ENCODE measurements at regions not wholly inside any gene's neighbourhood (a gene's known extent, or its start where the extent isn't known, plus 50 kb on each side); places are given as distances from the start of the nearest gene placed in this dataset.

DNA sequence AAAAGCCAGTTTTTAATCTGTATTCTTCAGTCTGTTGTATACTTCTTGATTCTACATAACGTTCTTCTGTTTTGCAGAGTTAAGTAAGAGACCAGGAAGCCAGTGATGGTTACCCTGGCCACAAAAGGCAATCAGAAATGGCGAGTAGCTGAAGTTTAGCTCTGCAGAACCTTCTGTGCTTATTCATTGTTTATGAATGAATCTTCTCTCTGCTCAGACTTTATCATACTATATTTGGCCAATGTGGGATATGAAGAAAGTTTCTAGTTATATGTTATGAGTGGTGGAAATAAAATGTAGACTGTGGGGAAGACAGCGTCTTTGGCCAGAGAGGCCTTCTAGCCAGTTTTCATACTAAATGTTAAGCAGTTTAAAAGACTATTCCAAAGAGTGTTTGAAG lies 249.9 kb upstream of the RGS6 start:
- no peak for TF ChIP-seq EP300 (IDR thresholded peaks at IDR 0.05; ENCODE audit: low read depth)
- TF ChIP-seq, protein P1, sequence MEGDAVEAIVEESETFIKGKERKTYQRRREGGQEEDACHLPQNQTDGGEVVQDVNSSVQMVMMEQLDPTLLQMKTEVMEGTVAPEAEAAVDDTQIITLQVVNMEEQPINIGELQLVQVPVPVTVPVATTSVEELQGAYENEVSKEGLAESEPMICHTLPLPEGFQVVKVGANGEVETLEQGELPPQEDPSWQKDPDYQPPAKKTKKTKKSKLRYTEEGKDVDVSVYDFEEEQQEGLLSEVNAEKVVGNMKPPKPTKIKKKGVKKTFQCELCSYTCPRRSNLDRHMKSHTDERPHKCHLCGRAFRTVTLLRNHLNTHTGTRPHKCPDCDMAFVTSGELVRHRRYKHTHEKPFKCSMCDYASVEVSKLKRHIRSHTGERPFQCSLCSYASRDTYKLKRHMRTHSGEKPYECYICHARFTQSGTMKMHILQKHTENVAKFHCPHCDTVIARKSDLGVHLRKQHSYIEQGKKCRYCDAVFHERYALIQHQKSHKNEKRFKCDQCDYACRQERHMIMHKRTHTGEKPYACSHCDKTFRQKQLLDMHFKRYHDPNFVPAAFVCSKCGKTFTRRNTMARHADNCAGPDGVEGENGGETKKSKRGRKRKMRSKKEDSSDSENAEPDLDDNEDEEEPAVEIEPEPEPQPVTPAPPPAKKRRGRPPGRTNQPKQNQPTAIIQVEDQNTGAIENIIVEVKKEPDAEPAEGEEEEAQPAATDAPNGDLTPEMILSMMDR (IDR thresholded peaks at IDR 0.05), result no peak

All from transverse colon (tissue), 3 donors.